Psoas muscle (tissue), 7 donors: ENCODE measurements at regions not wholly inside any gene's neighbourhood (a gene's known extent, or its start where the extent isn't known, plus 50 kb on each side); places are given as distances from the start of the nearest gene placed in this dataset.

Experiments used
- ATAC-seq, 4 donors: fragments of 200-7000 bp; cut with Tn5 transposase; one replicate each; pipeline ENCODE4 v1.9.1; 2020; ENCODE audit warnings: moderate library complexity in 3 of 4, mild to moderate bottlenecking in 2 of 4
- DNase-seq, 2 donors: peaks; one replicate each; pipeline ENCODE4 v3.0.0-alpha.2; 2020
- H3K27ac ChIP-seq: fragments of 200-600 bp; one replicate; pipeline ENCODE4 v1.8.0; 2022
- H3K27me3 ChIP-seq, 3 donors: fragments of 200-600 bp in 1 of 3; one replicate each; pipeline versions ENCODE4 v1.6.1 to v1.8.0; 2013 to 2022; ENCODE audit warnings: low read length in 2 of 3, mild to moderate bottlenecking in 2 of 3, moderate library complexity in 1 of 3; ENCODE audit not compliant: insufficient read depth in 3 of 3
- H3K36me3 ChIP-seq, 2 donors: fragments of 200-600 bp in 1 of 2; one replicate each; pipeline versions ENCODE4 v1.6.1 to v1.8.0; 2013 to 2022; ENCODE audit warnings: low read depth in 1 of 2, mild to moderate bottlenecking in 1 of 2, moderate library complexity in 1 of 2; ENCODE audit not compliant: insufficient read depth in 1 of 2
- H3K4me1 ChIP-seq: fragments of 200-600 bp; one replicate; pipeline ENCODE4 v1.8.0; 2022
- H3K4me3 ChIP-seq: fragments of 200-600 bp; one replicate; pipeline ENCODE4 v1.8.0; 2022; ENCODE audit warnings: mild to moderate bottlenecking
- H3K9me3 ChIP-seq: fragments of 200-600 bp; one replicate; pipeline ENCODE4 v1.8.0; 2022
- WGBS, 3 donors: extraction: QIAGEN DNeasy Blood & Tissue Kit; methylation state at CpG; one replicate each; pipeline versions ENCODE4 v1.1.6 to v1.1.7; 2013; 5-methylcytosine and 5-hydroxymethylcytosine counted together
- intact Hi-C, 2 donors: fragments of 100-400 bp; cut with DNase I; formaldehyde crosslinking; loops; one replicate each; pipeline versions ENCODE4 v1.11.0 to v1.14.2; 2022
- TF ChIP-seq, protein P1 (sequence below): fragments of 200-600 bp; IDR thresholded peaks from one replicate; pipeline ENCODE4 v1.8.0; 2022; ENCODE audit warnings: antibody characterized with exemption
- donor health status: healthy with polysubstance abuse.
- donor health status: DM: no; HTN: no; CAD: no; lungs with moderate emphysema.
- donor health status: Bipolar disorder and iron deficiency.
- donor health status: healthy.
- donor health status: DM: yes; HTN: yes; CAD: no.
- donor health status: DM: no; HTN: no; CAD: no.
- donor health status: DM: yes; HTN: yes; CAD: no.

DNA sequence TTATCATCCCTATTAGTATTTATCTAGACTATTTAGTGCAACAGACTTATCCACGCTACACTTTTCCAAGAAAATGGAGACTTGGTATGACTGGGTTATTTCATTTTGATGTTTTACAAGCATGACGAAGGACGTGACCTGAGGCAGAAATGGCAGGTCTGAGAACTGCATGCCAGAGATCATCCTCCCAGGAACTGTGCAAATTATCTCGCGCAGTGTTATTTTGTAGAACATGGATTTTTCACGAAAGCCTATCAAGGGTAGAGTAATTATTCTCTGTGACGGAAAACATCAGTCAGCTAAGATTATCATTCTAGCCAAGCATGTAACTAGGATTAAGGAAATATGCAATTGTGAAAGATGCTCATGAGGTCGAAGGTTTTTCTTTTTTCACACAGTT lies 361.5 kb upstream of the AJAP1 start:
- DNase-seq: no peak
- Histone ChIP-seq H3K4me1 (no peaks in the 10 kb centered on the region), H3K4me3 (no peak overlapping the region), H3K36me3 (no peaks in the 10 kb centered on the region), H3K9me3 (no peaks in the 10 kb centered on the region), H3K27ac (no peak overlapping the region), H3K27me3 (peaks cover 0 to 4% (median 0%) of the 10 kb centered on the region in 3 donors)
- WGBS, 3 donors: 42 to 49% (median 44%) methylated on average over 8 of the region's 8 CpGs
- ATAC-seq: no peak
- TF ChIP-seq, protein P1, sequence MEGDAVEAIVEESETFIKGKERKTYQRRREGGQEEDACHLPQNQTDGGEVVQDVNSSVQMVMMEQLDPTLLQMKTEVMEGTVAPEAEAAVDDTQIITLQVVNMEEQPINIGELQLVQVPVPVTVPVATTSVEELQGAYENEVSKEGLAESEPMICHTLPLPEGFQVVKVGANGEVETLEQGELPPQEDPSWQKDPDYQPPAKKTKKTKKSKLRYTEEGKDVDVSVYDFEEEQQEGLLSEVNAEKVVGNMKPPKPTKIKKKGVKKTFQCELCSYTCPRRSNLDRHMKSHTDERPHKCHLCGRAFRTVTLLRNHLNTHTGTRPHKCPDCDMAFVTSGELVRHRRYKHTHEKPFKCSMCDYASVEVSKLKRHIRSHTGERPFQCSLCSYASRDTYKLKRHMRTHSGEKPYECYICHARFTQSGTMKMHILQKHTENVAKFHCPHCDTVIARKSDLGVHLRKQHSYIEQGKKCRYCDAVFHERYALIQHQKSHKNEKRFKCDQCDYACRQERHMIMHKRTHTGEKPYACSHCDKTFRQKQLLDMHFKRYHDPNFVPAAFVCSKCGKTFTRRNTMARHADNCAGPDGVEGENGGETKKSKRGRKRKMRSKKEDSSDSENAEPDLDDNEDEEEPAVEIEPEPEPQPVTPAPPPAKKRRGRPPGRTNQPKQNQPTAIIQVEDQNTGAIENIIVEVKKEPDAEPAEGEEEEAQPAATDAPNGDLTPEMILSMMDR: no peak
- intact Hi-C loops: loop anchor here in 1 of 2 donors (1.0 kb wide), 1 partner anchor 12 kb away; no protein-coding TSS in a partner anchor

- TF ChIP-seq, protein P1: no peak
- Histone ChIP-seq H3K27ac (no peak overlapping the region), H3K4me3 (no peak overlapping the region), H3K9me3 (no peaks in the 10 kb centered on the region), H3K27me3 (no peaks in the 10 kb centered on the region), H3K36me3 (no peaks in the 10 kb centered on the region), H3K4me1 (no peaks in the 10 kb centered on the region)
- ATAC-seq (no peak), DNase-seq (no peak)
- 61 to 64% (median 63%) methylated on average over 12 of the region's 12 CpGs for WGBS, 3 donors
- intact Hi-C loops: no loop called here
These were observed 355.9 kb upstream of the AJAP1 start for GRCh38 chr1:4298361-4299083.

DNA sequence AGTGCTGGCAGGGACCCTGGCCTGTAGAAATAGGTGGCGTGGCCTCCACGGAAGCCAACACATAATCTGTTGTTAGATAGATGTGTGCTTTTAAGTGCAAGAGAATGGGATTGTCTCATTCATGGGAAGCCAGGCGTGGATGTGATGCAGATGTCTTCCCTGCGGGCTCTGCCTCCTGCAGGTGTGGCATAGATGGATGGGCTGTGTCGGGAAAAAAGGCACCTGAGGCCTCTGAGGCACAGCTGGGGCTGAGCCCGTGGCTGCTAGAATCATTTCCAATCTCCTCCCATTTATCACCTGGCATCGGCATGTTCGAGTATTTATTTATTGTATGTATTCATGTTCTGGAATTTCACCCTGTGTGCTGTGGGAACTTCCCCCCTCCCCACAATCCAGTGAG lies 353.4 kb upstream of the AJAP1 start:
- Histone ChIP-seq H3K9me3 (no peaks in the 10 kb centered on the region), H3K4me3 (no peak overlapping the region), H3K4me1 (no peaks in the 10 kb centered on the region), H3K36me3 (no peaks in the 10 kb centered on the region), H3K27ac (no peak overlapping the region), H3K27me3 (no peaks in the 10 kb centered on the region)
- intact Hi-C loops: no loop called here
- TF ChIP-seq, protein P1: no peak
- ATAC-seq: no peak
- 58 to 64% (median 61%) methylated on average over 8 of the region's 8 CpGs for WGBS, 3 donors
- no peak for DNase-seq

- no peaks in the 10 kb centered on the region for H3K9me3 ChIP-seq
- 64 to 76% (median 74%) methylated on average over 9 of the region's 9 CpGs for WGBS, 3 donors
- H3K36me3 ChIP-seq: no peaks in the 10 kb centered on the region
- H3K27ac ChIP-seq: no peak overlapping the region
- H3K4me3 ChIP-seq: no peak overlapping the region
- ATAC-seq: no peak
- intact Hi-C loops: no loop called here
- TF ChIP-seq, protein P1: no peak
- no peak for DNase-seq
- H3K27me3 ChIP-seq: no peaks in the 10 kb centered on the region
- no peaks in the 10 kb centered on the region for H3K4me1 ChIP-seq
These were observed 351.1 kb upstream of the AJAP1 start for GRCh38 chr1:4303303-4303702.
